GM18508 (cell line): ENCODE measurements at regions not wholly inside any gene's neighbourhood (a gene's known extent, or its start where the extent isn't known, plus 50 kb on each side); places are given as distances from the start of the nearest gene placed in this dataset.
"Not testable (repeated sequence)": the region's sequence is repeated elsewhere in the genome, so short reads cannot be mapped to it uniquely, and the experiment has no call there.

ENCODE experiments used
- ATAC-seq: cut with Tn5 transposase; IDR thresholded peaks from one replicate; pipeline ENCODE4 v1.9.1; 2021; ENCODE audit warnings: moderate number of reproducible peaks; ENCODE audit not compliant: insufficient read depth, unreplicated experiment

GRCh38 chr15:98240303-98240702 is 279.8 kb downstream of the ARRDC4 start:
- no peak for ATAC-seq

GRCh38 chr15:98241032-98241554 is 280.6 kb downstream of the ARRDC4 start:
- ATAC-seq, result no peak

- ATAC-seq, result no peak
Measured at GRCh38 chr15:98257290-98257689, 296.8 kb downstream of the ARRDC4 start.

GRCh38 chr15:98263787-98264186 is 303.3 kb downstream of the ARRDC4 start:
- no peak for ATAC-seq

GRCh38 chr15:98266295-98266694 is 305.8 kb downstream of the ARRDC4 start:
- no peak for ATAC-seq

- ATAC-seq, result no peak
Measured at GRCh38 chr15:98268163-98268562, 307.7 kb downstream of the ARRDC4 start.

- ATAC-seq, result no peak
Measured at GRCh38 chr15:98272625-98273024, 312.1 kb downstream of the ARRDC4 start.

- ATAC-seq, result no peak
Measured at GRCh38 chr15:98276018-98276417, 315.5 kb downstream of the ARRDC4 start.

- ATAC-seq, result no peak
Measured at GRCh38 chr15:98277602-98278001, 317.1 kb downstream of the ARRDC4 start.

GRCh38 chr15:98280284-98280975 is 319.9 kb downstream of the ARRDC4 start:
- no peak for ATAC-seq

GRCh38 chr15:98281130-98281529 is 320.6 kb downstream of the ARRDC4 start:
- no peak for ATAC-seq

- no peak for ATAC-seq
Measured at GRCh38 chr15:98282656-98283332, 322.3 kb downstream of the ARRDC4 start.

GRCh38 chr15:98286200-98286599 is 325.7 kb downstream of the ARRDC4 start:
- ATAC-seq, result no peak

GRCh38 chr15:98286831-98287230 is 326.3 kb downstream of the ARRDC4 start:
- no peak for ATAC-seq

- no peak for ATAC-seq
Measured at GRCh38 chr15:98288091-98288590, 327.6 kb downstream of the ARRDC4 start.

- ATAC-seq, result no peak
Measured at GRCh38 chr15:98289747-98290146, 329.2 kb downstream of the ARRDC4 start.

- peak; percentile 58 for ATAC-seq
Measured at GRCh38 chr15:98292442-98293240, 332.1 kb downstream of the ARRDC4 start.

- no peak for ATAC-seq
Measured at GRCh38 chr15:98294126-98294525, 333.6 kb downstream of the ARRDC4 start.

- not testable (repeated sequence) for ATAC-seq
Measured at GRCh38 chr15:98295101-98295759, 334.7 kb downstream of the ARRDC4 start.

GRCh38 chr15:98296653-98297052 is 336.1 kb downstream of the ARRDC4 start:
- no peak for ATAC-seq
